GM21717 (cell line): ENCODE measurements at regions not wholly inside any gene's neighbourhood (a gene's known extent, or its start where the extent isn't known, plus 50 kb on each side); places are given as distances from the start of the nearest gene placed in this dataset.
"Not testable (repeated sequence)": the region's sequence is repeated elsewhere in the genome, so short reads cannot be mapped to it uniquely, and the experiment has no call there.

Experiments
- ATAC-seq: cut with Tn5 transposase; IDR thresholded peaks from one replicate; pipeline ENCODE4 v1.9.1; 2021; ENCODE audit warnings: mild to moderate bottlenecking, moderate library complexity; ENCODE audit not compliant: unreplicated experiment

DNA sequence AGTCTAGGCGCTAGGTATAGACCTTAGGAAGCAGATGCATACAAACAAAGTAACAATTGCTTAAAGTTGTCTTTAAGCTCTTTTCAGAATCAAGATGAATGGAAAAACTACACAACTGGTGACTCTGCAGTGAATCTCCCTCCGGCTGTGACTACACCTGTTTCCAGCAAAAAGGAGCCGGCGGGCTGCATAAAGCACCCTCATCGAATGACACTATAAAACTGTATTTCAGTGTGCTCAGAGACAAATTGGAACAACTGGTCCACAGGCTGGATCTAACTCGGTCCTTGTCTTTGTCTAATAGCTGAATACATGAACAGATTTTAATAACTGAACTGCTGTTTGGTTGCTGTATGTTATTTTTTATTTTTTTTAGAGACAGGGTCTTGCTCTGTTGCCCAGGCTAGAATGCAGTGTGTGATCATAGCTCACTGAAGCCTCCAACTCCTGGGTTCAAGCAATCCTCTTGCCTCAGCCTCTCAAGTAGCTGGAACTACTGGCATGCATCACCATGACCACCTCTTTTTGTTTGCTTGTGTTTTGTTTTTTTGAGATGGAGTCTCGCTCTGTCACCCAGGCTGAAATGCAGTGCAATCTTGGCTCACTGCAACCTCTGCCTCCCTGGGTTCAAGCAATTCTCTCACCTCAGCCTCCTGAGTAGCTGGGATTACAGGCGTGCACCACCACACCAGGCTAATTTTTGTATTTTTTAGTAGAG, 64.2 kb upstream of the SVIL start:
- ATAC-seq, result no peak

DNA sequence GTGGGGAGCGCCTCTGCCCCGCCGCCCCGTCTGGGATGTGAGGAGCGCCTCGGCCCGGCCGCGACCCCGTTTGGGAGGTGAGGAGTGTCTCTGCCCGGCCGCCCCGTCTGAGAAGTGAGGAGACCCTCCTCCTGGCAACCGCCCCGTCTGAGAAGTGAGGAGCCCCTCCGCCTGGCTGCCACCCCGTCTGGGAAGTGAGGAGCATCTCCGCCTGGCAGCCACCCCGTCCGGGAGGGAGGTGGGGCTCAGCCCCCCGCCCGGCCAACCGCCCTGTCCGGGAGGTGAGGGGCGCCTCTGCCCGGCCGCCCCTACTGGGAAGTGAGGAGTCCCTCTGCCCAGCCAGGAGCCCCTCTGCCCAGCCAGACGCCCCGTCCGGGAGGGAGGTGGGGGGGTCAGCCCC, 61.8 kb upstream of the SVIL start:
- ATAC-seq, result not testable (repeated sequence)

DNA sequence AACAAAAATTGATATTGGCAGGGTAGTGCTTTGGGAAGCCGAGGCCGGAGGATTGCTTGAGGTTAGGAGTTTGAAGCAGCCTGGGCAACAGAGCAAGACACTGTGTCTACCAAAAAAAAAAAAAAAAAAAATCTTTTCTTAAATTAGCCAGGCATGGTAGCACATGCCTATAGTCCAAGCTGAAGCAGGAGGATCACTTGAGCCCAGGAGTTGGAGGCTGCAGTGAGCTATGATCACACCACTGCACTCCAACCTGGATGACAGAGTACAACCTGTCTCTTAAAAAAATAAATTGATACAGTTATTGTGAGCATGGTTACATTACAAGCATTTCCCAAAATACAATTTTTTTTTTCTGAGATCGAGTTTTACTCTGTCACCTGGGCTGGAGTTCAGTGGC, 59.4 kb upstream of the SVIL start:
- ATAC-seq, result no peak

DNA sequence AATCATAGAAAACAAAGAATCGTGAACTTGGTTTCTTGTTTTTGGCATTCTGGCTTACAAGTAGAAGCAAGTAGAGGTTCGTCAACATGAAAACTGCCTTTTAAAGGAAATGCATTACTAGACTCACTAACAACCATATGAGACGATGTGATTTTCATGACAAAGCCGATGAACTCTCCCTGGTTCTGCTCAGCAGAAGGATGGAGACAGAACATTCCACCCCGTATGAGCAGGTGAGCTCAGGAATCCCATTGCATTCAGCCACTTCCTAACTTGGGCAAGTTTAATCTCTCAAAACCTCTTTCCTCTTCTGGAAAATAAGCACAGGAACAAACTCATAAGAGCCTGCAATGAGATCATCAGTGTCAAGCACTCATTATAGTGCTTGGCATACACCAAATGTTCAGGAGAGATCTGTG, 57.4 kb upstream of the SVIL start:
- no peak for ATAC-seq

DNA sequence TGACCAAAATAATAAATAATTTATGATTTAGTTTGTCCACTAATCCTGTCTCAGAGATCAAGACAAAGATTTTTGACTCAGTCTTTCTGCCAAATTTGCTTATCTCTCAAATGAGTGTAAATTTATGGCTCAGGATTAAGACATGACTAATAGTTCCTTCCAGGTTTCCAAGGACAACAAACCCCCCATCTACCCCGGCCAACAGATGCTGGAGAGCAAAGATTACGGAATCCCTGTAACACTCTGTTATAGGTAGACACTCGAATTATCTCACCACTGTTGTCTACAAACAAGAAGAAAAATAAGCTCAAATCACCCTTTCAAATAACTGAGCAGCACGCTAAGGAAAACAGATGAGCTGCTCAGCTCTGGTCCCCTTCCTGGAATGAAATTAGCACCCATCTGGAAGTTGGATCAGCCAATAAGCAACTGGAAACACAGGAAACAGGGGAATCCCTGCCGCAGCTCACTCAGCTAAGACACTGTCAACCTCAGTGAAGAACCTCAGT, 56.8 kb upstream of the SVIL start:
- ATAC-seq, result no peak

DNA sequence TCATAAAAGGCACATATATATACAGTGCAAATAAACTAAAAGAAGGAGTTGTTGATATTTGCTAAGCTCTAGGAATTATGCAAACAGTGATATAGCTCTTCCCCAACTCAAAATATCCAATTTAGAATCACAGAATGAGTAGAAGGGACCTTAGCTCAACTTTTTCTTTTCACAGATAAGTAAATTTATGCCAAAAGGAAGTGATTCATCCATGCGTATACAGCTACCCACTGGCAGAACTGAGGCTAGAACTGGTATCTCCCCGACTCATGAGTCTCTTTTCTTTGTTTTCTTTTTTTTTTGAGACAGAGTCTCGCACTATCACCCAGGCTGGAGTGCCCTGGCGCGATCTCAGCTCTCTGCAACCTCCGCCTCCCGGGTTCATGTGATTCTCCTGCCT, 54.2 kb upstream of the SVIL start:
- no peak for ATAC-seq

DNA sequence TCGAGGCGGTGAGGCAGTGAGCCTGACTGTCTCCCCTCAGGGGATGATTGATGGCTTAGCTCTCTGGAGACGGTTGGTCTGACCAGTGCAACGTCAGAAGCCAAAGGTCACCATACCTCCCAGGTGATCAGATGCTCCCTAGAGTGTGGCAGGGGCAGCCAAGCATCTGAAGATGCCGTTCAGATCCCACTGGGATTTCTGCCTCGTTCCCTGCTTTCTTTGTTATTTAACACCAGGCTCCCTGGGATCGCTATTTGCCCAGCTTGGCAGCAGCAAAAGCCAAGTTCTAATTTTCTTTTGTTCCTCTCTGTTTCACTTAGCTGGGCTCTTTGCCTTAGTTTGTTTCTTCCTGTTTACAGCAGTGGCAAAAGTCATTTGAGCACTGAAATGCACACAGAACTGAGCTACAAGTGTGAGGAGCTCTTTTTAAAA, 53.5 kb upstream of the SVIL start:
- ATAC-seq, result no peak

DNA sequence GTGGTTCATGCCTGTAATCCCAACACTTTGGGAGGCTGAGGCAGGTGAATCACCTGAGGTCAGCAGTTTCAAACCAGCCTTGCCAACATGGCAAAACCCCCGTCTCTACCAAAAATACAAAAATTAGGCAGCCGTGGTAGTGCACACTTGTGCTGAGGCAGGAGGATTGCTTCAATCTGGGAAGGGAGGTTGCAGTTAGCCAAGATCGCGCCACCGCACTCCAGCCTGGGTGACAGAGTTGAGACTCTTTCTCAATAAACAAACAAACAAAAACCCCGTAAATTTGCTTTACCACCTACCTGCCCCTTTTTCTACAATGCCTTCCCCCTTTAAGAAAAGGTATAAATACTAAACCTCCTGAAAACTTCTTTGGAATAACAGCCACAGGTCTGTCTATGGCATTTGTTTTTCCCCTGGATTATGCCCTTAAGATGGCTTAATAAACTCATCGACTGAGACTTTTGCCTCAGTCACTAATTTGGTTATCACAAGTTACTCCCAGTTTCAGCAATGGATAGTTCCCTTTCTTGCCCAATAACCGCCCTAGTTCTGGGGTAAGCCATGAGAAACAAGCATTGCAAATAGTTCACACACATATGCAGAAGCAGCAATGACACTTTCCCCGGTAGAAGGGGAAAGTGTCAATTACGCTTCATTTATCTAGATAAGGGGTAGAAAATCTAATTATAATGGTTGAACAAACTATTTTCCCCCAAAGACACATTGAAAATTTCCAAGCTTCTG, 52.8 kb upstream of the SVIL start:
- ATAC-seq, result no peak

DNA sequence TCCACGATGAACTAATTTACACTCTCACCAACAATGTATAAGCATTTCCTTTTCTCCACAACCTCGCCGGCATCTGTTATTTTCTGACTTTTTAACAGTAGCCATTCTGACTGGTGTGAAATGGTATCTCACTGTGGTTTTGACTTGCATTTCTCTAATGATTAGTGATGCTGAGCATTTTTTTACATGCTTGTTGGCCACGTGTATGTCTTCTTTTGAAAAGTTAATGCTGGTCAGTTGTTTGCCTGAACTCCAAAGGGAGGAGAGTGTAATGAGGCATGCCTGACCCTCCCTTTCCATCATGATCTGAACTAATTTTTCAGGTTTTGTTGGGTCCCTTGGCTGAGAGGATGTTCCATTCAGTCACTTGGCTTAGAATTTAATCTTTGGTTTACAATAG, 50.7 kb upstream of the SVIL start:
- no peak for ATAC-seq
